ENCODE measurements at regions not wholly inside any gene's neighbourhood (a gene's known extent, or its start where the extent isn't known, plus 50 kb on each side); places are given as distances from the start of the nearest gene placed in this dataset.

DNA sequence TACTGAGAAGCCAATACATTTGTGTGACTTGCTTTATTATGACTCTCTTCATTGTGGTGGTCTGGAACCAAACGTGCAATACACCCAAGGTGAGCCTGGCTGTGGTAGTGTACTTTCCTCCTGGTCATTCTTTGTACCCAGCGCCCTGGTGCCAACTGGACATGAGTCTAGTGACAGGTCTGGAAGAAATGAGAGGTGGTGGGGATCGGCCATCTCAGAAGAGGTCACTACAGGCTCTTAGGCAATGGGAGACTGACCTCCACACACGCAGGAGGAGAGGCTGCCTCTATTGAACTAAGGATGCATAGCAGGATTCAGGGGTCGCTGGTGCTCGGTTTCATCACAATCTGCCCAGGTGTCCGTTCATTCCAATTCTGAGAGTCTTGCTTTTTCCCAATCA, 56.4 kb upstream of the RTL6 start:
- no peak for DNase-seq (ENCODE audit: low spot score)

DNA sequence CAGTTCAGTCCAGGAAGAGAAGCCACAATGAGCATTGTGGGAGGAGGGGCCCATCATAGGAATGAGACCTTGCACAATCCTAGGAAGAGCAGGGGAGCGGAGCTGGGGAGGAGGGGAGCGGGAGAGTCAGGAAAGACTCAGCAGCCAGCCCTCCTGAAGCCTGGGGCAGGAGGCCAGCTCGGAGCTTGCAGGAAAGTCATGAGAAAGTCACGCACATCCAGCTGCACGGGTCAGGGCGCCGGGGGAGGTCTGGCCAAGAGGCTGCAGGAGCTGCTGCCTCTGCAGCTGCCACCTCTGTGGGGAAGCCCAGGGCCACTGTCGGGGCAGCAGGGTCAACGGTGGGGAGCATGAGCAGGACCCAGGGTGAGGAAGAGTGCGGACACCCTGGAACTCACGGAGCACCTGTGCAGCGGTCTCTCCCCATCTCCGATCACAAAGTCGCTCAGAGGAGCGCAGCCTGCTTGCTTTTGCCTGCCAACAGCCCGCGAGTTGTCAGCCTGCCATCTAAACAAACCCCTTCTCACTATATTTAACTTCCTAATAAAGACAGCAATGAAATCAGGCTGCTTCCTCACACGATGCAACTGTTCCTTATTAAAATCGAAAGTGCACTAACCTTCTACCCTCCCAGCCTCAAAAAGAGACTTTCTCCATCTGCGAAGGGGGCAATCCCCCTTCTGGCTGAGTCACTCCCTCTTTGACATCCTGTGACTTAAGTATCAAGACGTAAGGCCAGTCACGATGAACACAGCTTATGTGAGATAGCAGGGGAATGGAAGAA, 52.9 kb upstream of the RTL6 start:
- no peak for DNase-seq (ENCODE audit: low spot score)

DNA sequence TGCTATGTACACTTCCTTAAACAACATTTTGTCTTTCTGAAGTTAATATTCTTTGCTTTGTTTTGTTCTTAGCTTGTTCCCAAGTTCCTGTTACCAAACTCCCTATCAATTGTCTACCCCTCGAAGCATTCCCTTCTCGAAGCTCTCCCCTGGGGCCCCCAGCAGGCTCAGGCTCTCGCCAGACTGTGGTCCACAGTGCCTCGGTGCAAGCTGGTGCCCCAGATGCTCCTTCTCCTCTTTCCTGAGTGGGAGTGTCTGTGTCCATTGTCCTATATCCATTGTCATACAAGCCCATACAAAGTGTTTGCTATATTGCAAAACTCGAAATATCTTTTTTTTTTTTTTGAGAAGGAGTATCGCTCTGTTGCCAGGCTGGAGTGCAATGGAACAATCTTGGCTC, 51.7 kb upstream of the RTL6 start:
- DNase-seq (ENCODE audit: low spot score), result no peak

DNA sequence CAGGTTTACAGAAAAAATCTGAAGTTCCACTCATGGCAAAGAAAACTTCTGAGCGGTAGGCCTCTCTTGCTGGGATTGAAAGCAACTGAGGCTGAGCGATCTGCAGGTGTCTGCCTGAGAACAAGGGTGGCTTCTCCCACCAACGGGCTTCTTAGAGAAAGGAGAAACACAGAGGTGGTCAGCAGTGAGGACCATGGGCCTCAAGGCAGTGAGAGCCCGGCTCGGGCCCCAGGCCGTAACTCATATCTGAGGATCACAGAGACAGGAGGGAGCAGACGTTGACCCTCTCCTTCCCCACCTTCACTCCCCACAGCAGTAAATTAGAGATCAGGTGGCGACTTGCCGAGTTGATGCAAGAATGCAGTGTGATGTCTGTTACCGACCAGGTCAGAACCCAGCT, 50.9 kb upstream of the RTL6 start:
- no peak for DNase-seq (ENCODE audit: low spot score)
